Hepatocyte (in vitro differentiated cells): ENCODE measurements at regions not wholly inside any gene's neighbourhood (a gene's known extent, or its start where the extent isn't known, plus 50 kb on each side); places are given as distances from the start of the nearest gene placed in this dataset.
A peak's percentile ranks its signal among the peaks of the same experiment; 100 is the strongest.

ENCODE experiments used
- DNase-seq: peaks from one replicate; pipeline ENCODE4 v3.0.0-alpha.2; 2016; ENCODE audit warnings: low spot score
- H2AFZ ChIP-seq: fragments of 200-600 bp; sonication (generic); 2 replicates; pipeline ENCODE4 v1.6.0; 2016; ENCODE audit warnings: antibody characterized with exemption, mild to moderate bottlenecking
- H3K27ac ChIP-seq: fragments of 200-600 bp; sonication (generic); 2 replicates; pipeline ENCODE4 v1.5.1; 2016; ENCODE audit warnings: mild to moderate bottlenecking
- H3K27me3 ChIP-seq: fragments of 200-600 bp; sonication (generic); 2 replicates; pipeline ENCODE4 v1.6.1; 2016
- H3K36me3 ChIP-seq: fragments of 200-600 bp; sonication (generic); replicated peaks from 2 replicates; pipeline ENCODE4 v1.5.1; 2016; ENCODE audit warnings: low read depth; ENCODE audit not compliant: insufficient read depth
- H3K4me1 ChIP-seq: fragments of 200-600 bp; sonication (generic); 2 replicates; pipeline ENCODE4 v1.5.1; 2016; ENCODE audit warnings: mild to moderate bottlenecking, moderate library complexity; ENCODE audit not compliant: insufficient read depth
- H3K4me2 ChIP-seq: fragments of 200-600 bp; sonication (generic); 2 replicates; pipeline ENCODE4 v1.6.0; 2016
- H3K4me3 ChIP-seq: fragments of 200-600 bp; sonication (generic); 2 replicates; pipeline ENCODE4 v1.5.1; 2016; ENCODE audit warnings: mild to moderate bottlenecking
- H3K79me2 ChIP-seq: fragments of 200-600 bp; sonication (generic); 2 replicates; pipeline ENCODE4 v1.6.0; 2017; ENCODE audit warnings: mild to moderate bottlenecking
- H3K9me2 ChIP-seq: fragments of 200-600 bp; sonication (generic); replicated peaks from 2 replicates; pipeline ENCODE4 v1.6.0; 2017; ENCODE audit warnings: mild to moderate bottlenecking; ENCODE audit not compliant: insufficient read depth
- H3K9me3 ChIP-seq: fragments of 200-600 bp; sonication (generic); 2 replicates; pipeline ENCODE4 v1.5.1; 2016; ENCODE audit warnings: low read depth, mild to moderate bottlenecking
- H4K20me1 ChIP-seq: fragments of 200-600 bp; sonication (generic); 2 replicates; pipeline ENCODE4 v1.6.0; 2016; ENCODE audit warnings: mild to moderate bottlenecking; ENCODE audit not compliant: insufficient read depth, poor library complexity, severe bottlenecking
- CTCF ChIP-seq: fragments of 200-600 bp; sonication (generic); IDR thresholded peaks from 2 replicates; pipeline ENCODE4 v1.5.1; 2016; ENCODE audit warnings: antibody characterized with exemption, mild to moderate bottlenecking; ENCODE audit not compliant: poor library complexity
- EZH2 ChIP-seq: fragments of 200-600 bp; sonication (generic); IDR thresholded peaks from 2 replicates; pipeline ENCODE4 v1.6.1; 2016; ENCODE audit warnings: antibody characterized with exemption, mild to moderate bottlenecking, borderline replicate concordance
- EZH2phosphoT487 ChIP-seq: fragments of 200-600 bp; sonication (generic); IDR thresholded peaks from one replicate; pipeline ENCODE4 v1.6.1; 2018; ENCODE audit warnings: antibody characterized with exemption, mild to moderate bottlenecking, low read depth, moderate library complexity; ENCODE audit not compliant: unreplicated experiment, severe bottlenecking
- WGBS: methylation state at CpG from one replicate; pipeline ENCODE4 v1.1.6; 2016; ENCODE audit warnings: low lambda C conversion rate; ENCODE audit errors: missing lambda C conversion rate; 5-methylcytosine and 5-hydroxymethylcytosine counted together

DNA sequence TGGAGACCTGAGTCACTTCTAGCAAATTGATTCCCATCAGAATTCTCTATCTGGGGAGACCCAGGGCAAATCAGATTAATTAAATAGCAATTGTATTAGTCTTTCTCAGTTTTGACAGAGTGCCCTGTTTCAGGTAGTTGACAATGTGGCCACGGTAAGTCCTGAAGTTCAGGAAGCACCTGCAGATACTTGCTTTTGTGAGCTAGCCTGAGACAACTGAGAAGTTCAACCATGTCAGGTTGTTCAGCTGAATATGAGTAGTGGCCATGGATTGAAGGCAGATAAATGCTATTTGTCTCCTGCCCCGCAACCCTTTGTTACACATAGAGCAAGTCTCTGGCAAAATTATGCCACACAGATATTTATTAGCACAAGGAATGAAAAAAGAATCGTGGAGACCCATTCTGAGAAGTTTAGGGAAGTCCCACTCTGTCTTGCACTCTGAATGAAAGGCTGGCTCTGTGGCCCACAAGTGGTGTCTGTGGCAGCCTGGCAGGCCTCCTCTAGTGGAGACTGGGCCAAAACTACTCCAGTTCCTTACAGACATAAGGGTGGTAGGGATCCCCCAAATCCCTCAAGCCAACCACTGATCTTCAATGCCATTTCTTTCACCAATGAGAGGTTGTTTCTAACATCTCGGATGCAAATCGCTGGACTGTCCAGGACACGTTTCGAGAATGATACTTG lies 61.3 kb downstream of the POU3F3 start:
- no peak for TF ChIP-seq EZH2phosphoT487
- no peak for TF ChIP-seq CTCF
- no peak for TF ChIP-seq EZH2
- Histone ChIP-seq H3K4me2 (no peak overlapping the region), H3K9me2 (no peaks in the 10 kb centered on the region), H2AFZ (no peak overlapping the region), H4K20me1 (no peaks in the 10 kb centered on the region), H3K79me2 (no peaks in the 10 kb centered on the region), H3K4me1 (no peaks in the 10 kb centered on the region), H3K4me3 (no peak overlapping the region), H3K27ac (no peak overlapping the region), H3K9me3 (no peaks in the 10 kb centered on the region), H3K36me3 (no peaks in the 10 kb centered on the region), H3K27me3 (no peaks in the 10 kb centered on the region)
- DNase-seq, result no peak
- WGBS, result 88% methylated on average over 7 of the region's 7 CpGs

GRCh38 chr2:104919127-104919526 lies 65.2 kb downstream of the POU3F3 start:
- DNase-seq, result peak; percentile 59
- Histone ChIP-seq H3K36me3 (no peaks in the 10 kb centered on the region), H3K4me3 (no peak overlapping the region), H3K4me1 (no peaks in the 10 kb centered on the region), H3K9me3 (no peaks in the 10 kb centered on the region), H3K79me2 (no peaks in the 10 kb centered on the region), H2AFZ (no peak overlapping the region), H3K4me2 (no peak overlapping the region), H3K27ac (no peak overlapping the region), H4K20me1 (no peaks in the 10 kb centered on the region), H3K9me2 (no peaks in the 10 kb centered on the region), H3K27me3 (no peaks in the 10 kb centered on the region)
- TF ChIP-seq EZH2 (no peak), EZH2phosphoT487 (no peak), CTCF (no peak)
- WGBS, result 78% methylated on average over 3 of the region's 3 CpGs

- Histone ChIP-seq H3K4me3 (no peak overlapping the region), H3K27me3 (peaks cover 6% of the 10 kb centered on the region), H4K20me1 (no peaks in the 10 kb centered on the region), H3K4me1 (no peaks in the 10 kb centered on the region), H2AFZ (no peak overlapping the region), H3K4me2 (no peak overlapping the region), H3K36me3 (no peaks in the 10 kb centered on the region), H3K9me2 (no peaks in the 10 kb centered on the region), H3K27ac (no peak overlapping the region), H3K9me3 (no peaks in the 10 kb centered on the region), H3K79me2 (no peaks in the 10 kb centered on the region)
- no peak for DNase-seq
- WGBS, result 76% methylated on average over 3 of the region's 3 CpGs
- TF ChIP-seq CTCF, result peak; percentile 5
- no peak for TF ChIP-seq EZH2
Measured at GRCh38 chr2:104923665-104924064, 69.8 kb downstream of the POU3F3 start.
